Epithelial cell of esophagus (primary cell): ENCODE measurements at regions not wholly inside any gene's neighbourhood (a gene's known extent, or its start where the extent isn't known, plus 50 kb on each side); places are given as distances from the start of the nearest gene placed in this dataset.
A peak's percentile ranks its signal among the peaks of the same experiment; 100 is the strongest.
"Not testable (repeated sequence)": the region's sequence is repeated elsewhere in the genome, so short reads cannot be mapped to it uniquely, and the experiment has no call there.

Experiments used
- DNase-seq: peaks from one replicate; pipeline ENCODE4 v3.0.0; 2010; ENCODE audit warnings: low read depth
- H3K4me3 ChIP-seq: 2 replicates; pipeline ENCODE4 v1.5.1; 2011; ENCODE audit warnings: mild to moderate bottlenecking, low read length, control low read depth
- TF ChIP-seq, protein P1 (sequence below): IDR thresholded peaks from 2 replicates; pipeline ENCODE4 v1.5.1; 2011; ENCODE audit warnings: low read depth, mild to moderate bottlenecking, low read length, control low read depth, inconsistent platforms; ENCODE audit not compliant: insufficient read depth; ENCODE audit errors: missing control alignments

DNA sequence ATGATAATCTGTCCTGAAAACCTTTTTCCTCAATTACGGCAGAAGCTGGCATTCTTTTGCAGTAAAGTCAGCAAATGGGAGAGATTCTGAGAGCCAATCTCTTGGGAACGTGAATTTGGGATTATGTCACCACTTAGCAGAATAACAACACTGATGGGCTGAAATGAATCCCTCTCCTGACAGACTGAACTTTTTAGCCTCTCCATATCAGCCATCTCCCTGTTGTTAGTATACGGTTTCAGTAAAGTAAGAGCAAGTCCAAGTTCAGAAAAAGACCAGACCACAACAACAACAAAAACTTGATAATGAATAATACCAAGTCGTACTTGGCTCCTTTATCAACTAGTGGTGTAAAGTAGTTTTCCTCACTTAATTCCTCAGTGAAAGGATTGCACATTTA is 1048.8 kb downstream of the GATA3 start:
- TF ChIP-seq, protein P1, sequence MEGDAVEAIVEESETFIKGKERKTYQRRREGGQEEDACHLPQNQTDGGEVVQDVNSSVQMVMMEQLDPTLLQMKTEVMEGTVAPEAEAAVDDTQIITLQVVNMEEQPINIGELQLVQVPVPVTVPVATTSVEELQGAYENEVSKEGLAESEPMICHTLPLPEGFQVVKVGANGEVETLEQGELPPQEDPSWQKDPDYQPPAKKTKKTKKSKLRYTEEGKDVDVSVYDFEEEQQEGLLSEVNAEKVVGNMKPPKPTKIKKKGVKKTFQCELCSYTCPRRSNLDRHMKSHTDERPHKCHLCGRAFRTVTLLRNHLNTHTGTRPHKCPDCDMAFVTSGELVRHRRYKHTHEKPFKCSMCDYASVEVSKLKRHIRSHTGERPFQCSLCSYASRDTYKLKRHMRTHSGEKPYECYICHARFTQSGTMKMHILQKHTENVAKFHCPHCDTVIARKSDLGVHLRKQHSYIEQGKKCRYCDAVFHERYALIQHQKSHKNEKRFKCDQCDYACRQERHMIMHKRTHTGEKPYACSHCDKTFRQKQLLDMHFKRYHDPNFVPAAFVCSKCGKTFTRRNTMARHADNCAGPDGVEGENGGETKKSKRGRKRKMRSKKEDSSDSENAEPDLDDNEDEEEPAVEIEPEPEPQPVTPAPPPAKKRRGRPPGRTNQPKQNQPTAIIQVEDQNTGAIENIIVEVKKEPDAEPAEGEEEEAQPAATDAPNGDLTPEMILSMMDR = no peak

DNA sequence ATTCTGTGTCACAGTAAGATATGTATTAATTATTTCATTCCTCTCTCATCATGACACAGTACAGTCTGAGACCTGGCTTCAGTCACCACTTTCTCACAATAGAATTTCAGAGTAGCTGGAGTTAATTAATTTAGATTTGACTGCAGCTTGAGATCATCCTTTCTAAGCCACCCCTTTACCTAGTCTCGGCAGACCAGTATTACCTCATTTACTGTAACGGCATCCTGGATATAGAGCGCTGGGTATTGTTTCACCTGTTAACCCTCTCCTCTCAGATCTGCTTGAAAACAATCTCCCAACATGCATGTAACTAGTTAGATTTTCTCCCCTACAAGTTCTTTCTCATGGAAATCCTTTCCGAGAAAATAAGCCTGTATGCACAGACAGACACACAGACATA is 1057.5 kb downstream of the GATA3 start:
- H3K4me3 ChIP-seq = no peak overlapping the region
- TF ChIP-seq, protein P1 = no peak
- no peak for DNase-seq

More for the DNA sequence above, 1048.8 kb downstream of the GATA3 start:
- no peak overlapping the region for H3K4me3 ChIP-seq
- DNase-seq = no peak

DNA sequence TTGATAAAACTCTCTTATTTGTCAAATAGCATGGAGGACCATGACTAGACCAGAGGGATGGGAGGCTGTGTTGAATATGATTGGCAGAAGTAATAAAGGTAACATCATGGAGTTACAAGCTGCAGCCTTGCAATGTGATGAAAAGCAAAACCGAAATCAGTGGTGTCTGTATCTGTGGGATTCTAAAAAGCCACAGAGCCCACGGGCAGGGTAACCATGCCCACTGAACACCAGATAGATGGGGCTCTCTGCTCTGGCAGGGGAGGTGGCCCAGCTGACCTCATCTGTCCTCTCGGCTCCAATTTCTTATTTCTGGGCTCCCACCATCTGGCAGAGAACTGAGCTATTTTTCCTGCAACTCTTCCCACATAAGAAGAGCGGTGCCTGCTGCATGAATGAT is 1072.2 kb downstream of the GATA3 start:
- no peak overlapping the region for H3K4me3 ChIP-seq
- TF ChIP-seq, protein P1 = no peak
- no peak for DNase-seq

DNA sequence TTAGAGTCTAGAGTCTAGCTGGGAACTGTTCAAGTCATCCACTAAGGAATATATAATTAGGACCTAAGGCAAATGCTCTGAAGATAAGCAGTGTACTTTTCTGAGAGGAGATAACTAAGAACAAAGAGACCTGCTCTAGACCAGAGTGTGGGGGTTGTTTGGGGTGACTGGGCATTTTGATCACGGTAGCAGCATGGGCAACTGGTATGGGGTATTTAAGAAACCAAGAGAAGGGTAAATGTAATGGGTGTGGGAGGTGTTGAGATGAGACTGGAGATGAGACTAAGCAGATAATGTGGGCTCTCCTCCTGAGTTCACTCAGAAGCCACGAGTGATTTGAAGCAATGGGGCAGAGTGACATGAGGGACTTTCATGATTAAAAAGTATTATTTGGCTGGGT is 1082.9 kb downstream of the GATA3 start:
- TF ChIP-seq, protein P1 = no peak
- no peak for DNase-seq
- H3K4me3 ChIP-seq = no peak overlapping the region

DNA sequence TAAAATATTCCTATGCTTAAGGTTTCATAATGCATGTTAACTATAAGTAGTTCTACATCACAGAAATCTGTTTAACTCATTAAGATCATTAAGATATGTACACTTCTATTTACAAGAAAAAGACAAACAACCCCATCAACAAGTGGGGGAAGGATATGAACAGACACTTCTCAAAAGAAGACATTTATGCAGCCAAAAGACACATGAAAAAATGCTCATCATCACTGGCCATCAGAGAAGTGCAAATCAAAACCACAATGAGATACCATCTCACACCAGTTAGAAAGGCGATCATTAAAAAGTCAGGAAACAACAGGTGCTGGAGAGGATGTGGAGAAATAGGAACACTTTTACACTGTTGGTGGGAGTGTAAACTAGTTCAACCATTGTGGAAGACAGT is 1084.3 kb downstream of the GATA3 start:
- H3K4me3 ChIP-seq, DNase-seq: not testable (repeated sequence)

DNA sequence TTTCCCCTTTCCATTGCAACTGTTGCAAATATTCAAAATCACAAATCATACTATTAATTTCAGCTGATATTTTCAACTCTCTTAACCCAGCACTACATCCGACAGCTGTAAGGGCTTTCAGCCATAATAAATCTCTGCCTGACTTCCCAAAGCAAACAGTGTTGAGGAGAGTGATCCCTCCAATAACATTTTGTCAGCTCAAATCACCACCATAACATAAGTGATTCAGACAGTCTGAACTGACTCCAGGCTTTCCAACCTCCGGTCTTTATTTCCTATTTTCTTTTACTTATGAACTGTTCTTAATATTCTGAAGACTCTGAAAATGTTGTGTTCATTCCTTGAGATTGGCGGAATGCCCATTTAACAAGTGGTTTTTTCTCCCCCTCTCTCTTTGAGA is 1085.9 kb downstream of the GATA3 start:
- no peak overlapping the region for H3K4me3 ChIP-seq
- TF ChIP-seq, protein P1 = no peak
- DNase-seq = no peak

DNA sequence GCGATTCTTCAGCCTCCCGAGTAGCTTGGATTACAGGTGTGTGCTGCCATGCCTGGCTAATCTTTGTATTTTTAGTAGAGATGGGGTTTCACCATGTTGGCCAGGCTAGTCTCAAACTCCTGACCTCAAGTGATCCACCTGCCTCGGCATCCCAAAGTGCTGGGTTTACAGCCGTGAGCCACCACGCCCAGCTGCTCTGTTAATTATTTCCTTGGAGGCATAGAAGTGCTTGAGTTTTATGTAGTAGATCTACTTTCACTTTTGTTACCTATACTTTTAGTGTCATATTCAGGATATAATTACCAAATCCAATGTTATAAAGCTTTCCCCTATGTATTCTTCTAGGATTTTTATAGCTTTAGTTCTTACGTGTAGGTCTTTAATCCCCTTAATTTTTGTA is 1093.0 kb downstream of the GATA3 start:
- no peak overlapping the region for H3K4me3 ChIP-seq
- no peak for DNase-seq
- TF ChIP-seq, protein P1 = no peak

DNA sequence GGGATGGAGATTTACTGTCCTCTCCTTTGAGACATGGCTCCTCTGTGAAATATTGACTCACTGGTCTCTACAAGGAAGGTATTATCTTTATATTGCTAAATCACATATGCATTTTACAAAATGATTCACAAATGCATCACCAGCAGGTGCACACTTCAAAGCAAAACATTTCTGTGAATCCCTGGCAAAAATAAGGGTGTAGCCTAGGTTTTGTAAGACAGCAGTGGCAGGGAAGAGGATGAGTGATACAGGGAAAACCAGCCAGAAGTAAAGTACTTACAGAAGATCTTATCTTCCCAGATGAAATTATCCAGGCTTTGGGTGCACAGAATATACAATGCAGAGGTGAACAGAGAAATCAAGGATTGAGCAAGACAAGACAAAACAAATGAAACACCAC is 1094.6 kb downstream of the GATA3 start:
- no peak overlapping the region for H3K4me3 ChIP-seq
- TF ChIP-seq, protein P1 = no peak
- peak; percentile 71 for DNase-seq

DNA sequence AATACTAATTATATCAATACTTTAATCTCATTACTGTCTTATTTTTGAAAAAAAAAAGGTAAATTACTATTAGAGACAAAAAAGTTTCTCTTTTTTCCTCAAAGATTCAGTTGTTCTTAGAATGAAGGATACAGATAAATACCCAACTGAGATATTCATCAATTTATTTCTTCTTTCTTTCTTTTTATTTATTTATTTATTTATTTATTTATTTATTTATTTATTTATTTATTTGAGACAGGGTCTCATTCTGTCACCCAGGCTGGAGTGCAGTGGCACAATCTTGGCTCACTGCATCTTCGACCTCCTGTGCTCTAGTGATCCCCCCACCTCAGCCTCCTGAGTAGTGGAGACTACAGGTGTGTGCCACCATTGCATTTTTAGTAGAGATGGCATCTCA is 1098.6 kb downstream of the GATA3 start:
- not testable (repeated sequence) for H3K4me3 ChIP-seq, DNase-seq
